GM12874 (cell line): ENCODE measurements at regions not wholly inside any gene's neighbourhood (a gene's known extent, or its start where the extent isn't known, plus 50 kb on each side); places are given as distances from the start of the nearest gene placed in this dataset.

Source experiments
- CTCF ChIP-seq: IDR thresholded peaks from 2 replicates; pipeline ENCODE4 v1.5.1; 2011; ENCODE audit warnings: low read depth, mild to moderate bottlenecking, control low read depth, low read length, moderate library complexity; ENCODE audit not compliant: insufficient read depth

DNA sequence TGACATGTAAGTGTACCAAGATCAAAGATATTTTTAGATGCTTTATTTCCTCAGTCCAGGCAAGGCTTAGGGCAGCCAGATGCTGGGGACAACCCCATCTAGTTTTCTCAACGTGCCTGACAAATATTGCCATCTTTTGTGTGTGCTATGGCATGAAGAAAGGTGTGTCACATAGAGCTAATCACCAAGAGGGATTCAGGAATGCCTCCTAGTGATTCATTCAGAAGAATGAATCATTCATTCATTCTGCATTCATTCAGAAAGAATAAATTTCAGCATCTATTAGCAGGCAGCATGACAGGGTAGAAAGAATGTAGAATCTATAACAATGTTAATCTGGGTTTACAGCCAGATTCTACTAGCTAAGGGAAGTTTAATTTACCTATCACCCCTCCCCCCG, 75.4 kb upstream of the LRRC4C start:
- no peak for TF ChIP-seq CTCF

GRCh38 chr11:41536021-41536568, 76.6 kb upstream of the LRRC4C start:
- TF ChIP-seq CTCF, result no peak

- no peak for TF ChIP-seq CTCF
Observed at GRCh38 chr11:41578421-41579051, 119.1 kb upstream of the LRRC4C start.

- no peak for TF ChIP-seq CTCF
Observed at GRCh38 chr11:41579546-41579945, 120.1 kb upstream of the LRRC4C start.

DNA sequence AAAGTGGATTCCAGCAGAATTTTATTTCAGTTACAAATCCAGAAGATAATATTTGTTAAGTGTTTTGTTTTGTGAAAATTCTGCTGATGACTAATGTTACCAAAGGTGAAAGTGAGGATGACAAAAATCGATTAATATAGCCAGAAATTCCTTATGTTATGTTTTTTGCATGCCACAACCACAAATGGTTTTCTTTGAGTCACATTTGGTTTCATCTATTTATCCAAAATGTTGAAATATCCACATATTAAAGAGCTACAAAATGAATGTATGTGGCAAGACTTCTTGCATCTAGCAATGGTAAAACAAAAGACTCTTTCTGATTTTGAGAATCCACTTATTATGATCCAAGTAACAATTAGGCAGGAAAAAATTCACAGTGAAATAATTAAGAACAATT, 150.1 kb upstream of the LRRC4C start:
- no peak for TF ChIP-seq CTCF

DNA sequence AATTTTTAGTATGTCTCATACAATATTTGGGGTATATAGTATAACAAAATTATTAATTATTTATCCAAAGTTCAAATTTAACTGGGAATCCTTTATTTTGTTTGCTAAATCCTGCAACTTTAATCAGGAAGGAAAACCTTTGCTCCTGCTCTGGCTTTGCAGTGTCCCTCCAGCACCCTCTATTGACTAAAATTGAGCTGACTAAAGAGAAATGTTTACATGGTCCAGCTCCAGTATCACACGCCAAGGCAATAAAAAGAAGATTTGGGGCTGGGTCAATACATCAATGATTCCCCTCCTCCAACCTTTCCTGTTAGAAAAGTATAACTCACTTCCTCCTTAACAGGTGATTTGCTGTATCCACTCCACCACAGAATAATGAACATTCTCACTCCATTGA, 153.0 kb upstream of the LRRC4C start:
- no peak for TF ChIP-seq CTCF

DNA sequence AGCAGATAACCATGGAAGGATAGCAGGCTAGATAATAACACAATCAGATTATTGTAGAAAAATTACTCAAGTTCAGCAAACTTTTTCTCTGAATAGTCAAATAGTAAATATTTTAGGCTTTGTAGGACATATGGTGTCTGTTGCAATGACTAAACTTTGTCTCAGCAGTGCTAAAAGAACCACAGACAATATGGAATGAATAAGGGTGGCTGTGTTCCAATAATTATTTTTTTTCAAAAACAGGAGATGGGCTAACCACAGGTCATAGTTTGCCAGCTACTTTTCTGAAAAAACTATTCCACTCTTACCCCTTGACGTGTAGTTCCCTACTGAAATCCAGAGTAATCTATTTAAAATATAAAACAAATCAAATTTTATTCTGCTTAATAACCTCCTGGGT, 153.9 kb upstream of the LRRC4C start:
- no peak for TF ChIP-seq CTCF
